ENCODE measurements at regions not wholly inside any gene's neighbourhood (a gene's known extent, or its start where the extent isn't known, plus 50 kb on each side); places are given as distances from the start of the nearest gene placed in this dataset.

DNA sequence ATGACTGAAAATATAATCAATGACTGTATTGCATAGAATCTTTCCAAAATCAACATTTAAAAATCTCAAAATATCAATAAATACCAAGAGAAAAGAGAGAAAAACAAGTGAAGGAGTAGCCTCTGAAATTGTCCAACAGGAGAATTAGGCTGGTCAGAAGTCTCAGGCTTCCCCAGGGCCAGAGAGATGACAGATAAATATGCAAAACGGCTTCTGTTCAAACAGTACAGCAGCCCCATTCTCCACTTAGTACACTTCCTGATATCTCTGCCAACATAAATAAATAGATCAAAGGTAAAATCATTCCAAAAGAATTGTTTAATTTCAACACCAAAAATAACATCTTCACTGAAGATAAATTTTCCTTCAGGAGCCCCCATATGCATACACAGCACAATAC, 204.7 kb upstream of the GABRA2 start:
- H3K4me3 ChIP-seq (ENCODE audit: low read depth, low read length) = no peak overlapping the region
- TF ChIP-seq, protein P1, sequence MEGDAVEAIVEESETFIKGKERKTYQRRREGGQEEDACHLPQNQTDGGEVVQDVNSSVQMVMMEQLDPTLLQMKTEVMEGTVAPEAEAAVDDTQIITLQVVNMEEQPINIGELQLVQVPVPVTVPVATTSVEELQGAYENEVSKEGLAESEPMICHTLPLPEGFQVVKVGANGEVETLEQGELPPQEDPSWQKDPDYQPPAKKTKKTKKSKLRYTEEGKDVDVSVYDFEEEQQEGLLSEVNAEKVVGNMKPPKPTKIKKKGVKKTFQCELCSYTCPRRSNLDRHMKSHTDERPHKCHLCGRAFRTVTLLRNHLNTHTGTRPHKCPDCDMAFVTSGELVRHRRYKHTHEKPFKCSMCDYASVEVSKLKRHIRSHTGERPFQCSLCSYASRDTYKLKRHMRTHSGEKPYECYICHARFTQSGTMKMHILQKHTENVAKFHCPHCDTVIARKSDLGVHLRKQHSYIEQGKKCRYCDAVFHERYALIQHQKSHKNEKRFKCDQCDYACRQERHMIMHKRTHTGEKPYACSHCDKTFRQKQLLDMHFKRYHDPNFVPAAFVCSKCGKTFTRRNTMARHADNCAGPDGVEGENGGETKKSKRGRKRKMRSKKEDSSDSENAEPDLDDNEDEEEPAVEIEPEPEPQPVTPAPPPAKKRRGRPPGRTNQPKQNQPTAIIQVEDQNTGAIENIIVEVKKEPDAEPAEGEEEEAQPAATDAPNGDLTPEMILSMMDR (IDR thresholded peaks at IDR 0.05; ENCODE audit: insufficient read depth, low read length, poor library complexity, severe bottlenecking) = no peak
- no peak for DNase-seq (ENCODE audit: low read depth)
- H3K36me3 ChIP-seq (ENCODE audit: control insufficient read depth, insufficient read depth, low read length) = no peaks in the 10 kb centered on the region
- no peaks in the 10 kb centered on the region for H3K27me3 ChIP-seq (ENCODE audit: control insufficient read depth, insufficient read depth, low read length)

DNA sequence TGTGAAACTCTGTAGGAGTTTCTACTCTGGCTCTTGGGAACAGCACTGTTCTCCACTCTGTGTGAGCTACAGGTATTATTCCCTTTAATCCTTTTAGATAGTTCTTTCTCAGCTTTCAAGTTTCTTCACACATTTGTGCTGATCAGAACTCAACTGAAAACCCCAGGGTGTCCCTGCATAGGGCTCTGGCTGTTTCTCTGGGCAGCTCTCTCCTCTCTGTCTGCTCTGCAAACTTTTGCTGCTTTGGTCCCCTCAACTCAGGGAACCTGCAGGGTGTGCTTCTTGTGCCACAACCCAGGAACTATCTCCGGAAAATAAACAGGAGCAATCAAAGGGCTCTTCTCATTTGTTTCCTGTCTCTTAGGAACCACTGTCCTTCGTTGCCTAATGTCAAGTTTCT, 196.6 kb upstream of the GABRA2 start:
- DNase-seq (ENCODE audit: low read depth) = no peak
- no peaks in the 10 kb centered on the region for H3K36me3 ChIP-seq (ENCODE audit: control insufficient read depth, insufficient read depth, low read length)
- H3K27me3 ChIP-seq (ENCODE audit: control insufficient read depth, insufficient read depth, low read length) = no peaks in the 10 kb centered on the region
- H3K4me3 ChIP-seq (ENCODE audit: low read depth, low read length) = no peak overlapping the region
- TF ChIP-seq, protein P1 (IDR thresholded peaks at IDR 0.05; ENCODE audit: insufficient read depth, low read length, poor library complexity, severe bottlenecking) = no peak

- no peak overlapping the region for H3K4me3 ChIP-seq (ENCODE audit: low read depth, low read length)
- no peak for DNase-seq (ENCODE audit: low read depth)
- TF ChIP-seq, protein P1 (IDR thresholded peaks at IDR 0.05; ENCODE audit: insufficient read depth, low read length, poor library complexity, severe bottlenecking) = no peak
- no peaks in the 10 kb centered on the region for H3K36me3 ChIP-seq (ENCODE audit: control insufficient read depth, insufficient read depth, low read length)
- H3K27me3 ChIP-seq (ENCODE audit: control insufficient read depth, insufficient read depth, low read length) = no peaks in the 10 kb centered on the region
Observed at GRCh38 chr4:46581677-46582076, 191.7 kb upstream of the GABRA2 start.

- Histone ChIP-seq H3K36me3 (ENCODE audit: control insufficient read depth, insufficient read depth, low read length) (no peaks in the 10 kb centered on the region), H3K27me3 (ENCODE audit: control insufficient read depth, insufficient read depth, low read length) (no peaks in the 10 kb centered on the region), H3K4me3 (ENCODE audit: low read depth, low read length) (no peak overlapping the region)
- TF ChIP-seq, protein P1 (IDR thresholded peaks at IDR 0.05; ENCODE audit: insufficient read depth, low read length, poor library complexity, severe bottlenecking) = no peak
- DNase-seq (ENCODE audit: low read depth) = no peak
Observed at GRCh38 chr4:46554760-46555465, 165.0 kb upstream of the GABRA2 start.

- no peaks in the 10 kb centered on the region for H3K27me3 ChIP-seq (ENCODE audit: control insufficient read depth, insufficient read depth, low read length)
- no peak overlapping the region for H3K4me3 ChIP-seq (ENCODE audit: low read depth, low read length)
- DNase-seq (ENCODE audit: low read depth) = no peak
- H3K36me3 ChIP-seq (ENCODE audit: control insufficient read depth, insufficient read depth, low read length) = no peaks in the 10 kb centered on the region
- TF ChIP-seq, protein P1 (IDR thresholded peaks at IDR 0.05; ENCODE audit: insufficient read depth, low read length, poor library complexity, severe bottlenecking) = no peak
Observed at GRCh38 chr4:46550471-46550870, 160.5 kb upstream of the GABRA2 start.

GRCh38 chr4:46549125-46549524, 159.2 kb upstream of the GABRA2 start:
- TF ChIP-seq, protein P1 (IDR thresholded peaks at IDR 0.05; ENCODE audit: insufficient read depth, low read length, poor library complexity, severe bottlenecking) = no peak
- no peaks in the 10 kb centered on the region for H3K27me3 ChIP-seq (ENCODE audit: control insufficient read depth, insufficient read depth, low read length)
- H3K36me3 ChIP-seq (ENCODE audit: control insufficient read depth, insufficient read depth, low read length) = no peaks in the 10 kb centered on the region
- DNase-seq (ENCODE audit: low read depth) = no peak
- H3K4me3 ChIP-seq (ENCODE audit: low read depth, low read length) = no peak overlapping the region
